ENCODE measurements at regions not wholly inside any gene's neighbourhood (a gene's known extent, or its start where the extent isn't known, plus 50 kb on each side); places are given as distances from the start of the nearest gene placed in this dataset.

- Histone ChIP-seq H3K36me3 (ENCODE audit: control insufficient read depth, insufficient read depth, low read length) (no peaks in the 10 kb centered on the region), H3K4me1 (ENCODE audit: control insufficient read depth, insufficient read depth, low read length) (no peaks in the 10 kb centered on the region), H3K27me3 (ENCODE audit: control insufficient read depth, insufficient read depth, low read length) (no peaks in the 10 kb centered on the region), H3K4me3 (ENCODE audit: low read length) (no peak overlapping the region), H3K9me3 (ENCODE audit: control insufficient read depth, insufficient read depth, low read length) (no peaks in the 10 kb centered on the region), H3K27ac (ENCODE audit: low read length) (no peak overlapping the region)
- no peak for DNase-seq (ENCODE audit: low read depth, low spot score)
- no CpG with 5 or more reads among the region's 7 CpGs for WGBS (ENCODE audit: insufficient coverage, insufficient read length)
These were observed 125.3 kb upstream of the STMND1 start for GRCh38 chr6:16976385-16977183.

- no CpG with 5 or more reads among the region's 6 CpGs for WGBS (ENCODE audit: insufficient coverage, insufficient read length)
- no peak overlapping the region for H3K4me3 ChIP-seq (ENCODE audit: low read length)
- no peaks in the 10 kb centered on the region for H3K9me3 ChIP-seq (ENCODE audit: control insufficient read depth, insufficient read depth, low read length)
- H3K36me3 ChIP-seq (ENCODE audit: control insufficient read depth, insufficient read depth, low read length): no peaks in the 10 kb centered on the region
- no peak for DNase-seq (ENCODE audit: low read depth, low spot score)
- H3K27ac ChIP-seq (ENCODE audit: low read length): no peak overlapping the region
- H3K4me1 ChIP-seq (ENCODE audit: control insufficient read depth, insufficient read depth, low read length): no peaks in the 10 kb centered on the region
- no peaks in the 10 kb centered on the region for H3K27me3 ChIP-seq (ENCODE audit: control insufficient read depth, insufficient read depth, low read length)
These were observed 127.0 kb upstream of the STMND1 start for GRCh38 chr6:16974704-16975359.

- Histone ChIP-seq H3K27me3 (ENCODE audit: control insufficient read depth, insufficient read depth, low read length) (no peaks in the 10 kb centered on the region), H3K27ac (ENCODE audit: low read length) (no peak overlapping the region), H3K4me1 (ENCODE audit: control insufficient read depth, insufficient read depth, low read length) (no peaks in the 10 kb centered on the region), H3K4me3 (ENCODE audit: low read length) (no peak overlapping the region), H3K9me3 (ENCODE audit: control insufficient read depth, insufficient read depth, low read length) (no peaks in the 10 kb centered on the region), H3K36me3 (ENCODE audit: control insufficient read depth, insufficient read depth, low read length) (no peaks in the 10 kb centered on the region)
- no peak for DNase-seq (ENCODE audit: low read depth, low spot score)
These were observed 127.5 kb upstream of the STMND1 start for GRCh38 chr6:16974387-16974673.

GRCh38 chr6:16973545-16974386, 128.1 kb upstream of the STMND1 start:
- DNase-seq (ENCODE audit: low read depth, low spot score): no peak
- no peaks in the 10 kb centered on the region for H3K27me3 ChIP-seq (ENCODE audit: control insufficient read depth, insufficient read depth, low read length)
- no peaks in the 10 kb centered on the region for H3K4me1 ChIP-seq (ENCODE audit: control insufficient read depth, insufficient read depth, low read length)
- no peak overlapping the region for H3K4me3 ChIP-seq (ENCODE audit: low read length)
- H3K9me3 ChIP-seq (ENCODE audit: control insufficient read depth, insufficient read depth, low read length): no peaks in the 10 kb centered on the region
- H3K27ac ChIP-seq (ENCODE audit: low read length): no peak overlapping the region
- WGBS (ENCODE audit: insufficient coverage, insufficient read length): no CpG with 5 or more reads among the region's 12 CpGs
- H3K36me3 ChIP-seq (ENCODE audit: control insufficient read depth, insufficient read depth, low read length): no peaks in the 10 kb centered on the region

- no CpG with 5 or more reads among the region's 5 CpGs for WGBS (ENCODE audit: insufficient coverage, insufficient read length)
- H3K4me1 ChIP-seq (ENCODE audit: control insufficient read depth, insufficient read depth, low read length): no peaks in the 10 kb centered on the region
- no peaks in the 10 kb centered on the region for H3K36me3 ChIP-seq (ENCODE audit: control insufficient read depth, insufficient read depth, low read length)
- no peak overlapping the region for H3K27ac ChIP-seq (ENCODE audit: low read length)
- no peaks in the 10 kb centered on the region for H3K27me3 ChIP-seq (ENCODE audit: control insufficient read depth, insufficient read depth, low read length)
- H3K9me3 ChIP-seq (ENCODE audit: control insufficient read depth, insufficient read depth, low read length): no peaks in the 10 kb centered on the region
- no peak overlapping the region for H3K4me3 ChIP-seq (ENCODE audit: low read length)
- no peak for DNase-seq (ENCODE audit: low read depth, low spot score)
These were observed 128.8 kb upstream of the STMND1 start for GRCh38 chr6:16973051-16973450.

- no CpG with 5 or more reads among the region's 2 CpGs for WGBS (ENCODE audit: insufficient coverage, insufficient read length)
- Histone ChIP-seq H3K27ac (ENCODE audit: low read length) (no peak overlapping the region), H3K36me3 (ENCODE audit: control insufficient read depth, insufficient read depth, low read length) (no peaks in the 10 kb centered on the region), H3K4me3 (ENCODE audit: low read length) (no peak overlapping the region), H3K27me3 (ENCODE audit: control insufficient read depth, insufficient read depth, low read length) (no peaks in the 10 kb centered on the region), H3K4me1 (ENCODE audit: control insufficient read depth, insufficient read depth, low read length) (no peaks in the 10 kb centered on the region), H3K9me3 (ENCODE audit: control insufficient read depth, insufficient read depth, low read length) (no peaks in the 10 kb centered on the region)
- no peak for DNase-seq (ENCODE audit: low read depth, low spot score)
These were observed 129.3 kb upstream of the STMND1 start for GRCh38 chr6:16972535-16972934.

- WGBS (ENCODE audit: insufficient coverage, insufficient read length): no CpG with 5 or more reads among the region's 4 CpGs
- no peak for DNase-seq (ENCODE audit: low read depth, low spot score)
- Histone ChIP-seq H3K4me1 (ENCODE audit: control insufficient read depth, insufficient read depth, low read length) (no peaks in the 10 kb centered on the region), H3K4me3 (ENCODE audit: low read length) (no peak overlapping the region), H3K36me3 (ENCODE audit: control insufficient read depth, insufficient read depth, low read length) (no peaks in the 10 kb centered on the region), H3K27me3 (ENCODE audit: control insufficient read depth, insufficient read depth, low read length) (no peaks in the 10 kb centered on the region), H3K27ac (ENCODE audit: low read length) (no peak overlapping the region), H3K9me3 (ENCODE audit: control insufficient read depth, insufficient read depth, low read length) (no peaks in the 10 kb centered on the region)
These were observed 131.9 kb upstream of the STMND1 start for GRCh38 chr6:16969699-16970655.

- WGBS (ENCODE audit: insufficient coverage, insufficient read length): no CpG with 5 or more reads among the region's 5 CpGs
- H3K4me3 ChIP-seq (ENCODE audit: low read length): no peak overlapping the region
- H3K9me3 ChIP-seq (ENCODE audit: control insufficient read depth, insufficient read depth, low read length): no peaks in the 10 kb centered on the region
- H3K36me3 ChIP-seq (ENCODE audit: control insufficient read depth, insufficient read depth, low read length): no peaks in the 10 kb centered on the region
- H3K27me3 ChIP-seq (ENCODE audit: control insufficient read depth, insufficient read depth, low read length): no peaks in the 10 kb centered on the region
- no peak overlapping the region for H3K27ac ChIP-seq (ENCODE audit: low read length)
- H3K4me1 ChIP-seq (ENCODE audit: control insufficient read depth, insufficient read depth, low read length): no peaks in the 10 kb centered on the region
- no peak for DNase-seq (ENCODE audit: low read depth, low spot score)
These were observed 133.7 kb upstream of the STMND1 start for GRCh38 chr6:16968101-16968500.

- no peak overlapping the region for H3K27ac ChIP-seq (ENCODE audit: low read length)
- H3K4me1 ChIP-seq (ENCODE audit: control insufficient read depth, insufficient read depth, low read length): no peaks in the 10 kb centered on the region
- no CpG with 5 or more reads among the region's 2 CpGs for WGBS (ENCODE audit: insufficient coverage, insufficient read length)
- no peak for DNase-seq (ENCODE audit: low read depth, low spot score)
- H3K36me3 ChIP-seq (ENCODE audit: control insufficient read depth, insufficient read depth, low read length): no peaks in the 10 kb centered on the region
- H3K4me3 ChIP-seq (ENCODE audit: low read length): no peak overlapping the region
- no peaks in the 10 kb centered on the region for H3K9me3 ChIP-seq (ENCODE audit: control insufficient read depth, insufficient read depth, low read length)
- H3K27me3 ChIP-seq (ENCODE audit: control insufficient read depth, insufficient read depth, low read length): no peaks in the 10 kb centered on the region
These were observed 134.4 kb upstream of the STMND1 start for GRCh38 chr6:16967470-16967817.
